HFFc6 (cell line): ENCODE measurements at regions not wholly inside any gene's neighbourhood (a gene's known extent, or its start where the extent isn't known, plus 50 kb on each side); places are given as distances from the start of the nearest gene placed in this dataset.
"Not testable (repeated sequence)": the region's sequence is repeated elsewhere in the genome, so short reads cannot be mapped to it uniquely, and the experiment has no call there.

ENCODE experiments used
- DNase-seq: peaks from one replicate; pipeline ENCODE4 v3.0.0-alpha.2; 2018
- H3K27ac Mint-ChIP-seq: 2 replicates; pipeline ENCODE4 v1.8.0; 2020; ENCODE audit warnings: mild to moderate bottlenecking, mixed read lengths
- H3K27me3 Mint-ChIP-seq: 2 replicates; pipeline ENCODE4 v1.8.0; 2021; ENCODE audit warnings: mild to moderate bottlenecking, moderate library complexity, mixed read lengths; ENCODE audit not compliant: insufficient read depth
- H3K36me3 Mint-ChIP-seq: 2 replicates; pipeline ENCODE4 v1.8.0; 2021; ENCODE audit warnings: low read depth, mixed read lengths
- H3K4me1 Mint-ChIP-seq: 2 replicates; pipeline ENCODE4 v1.8.0; 2020; ENCODE audit warnings: low read depth, mixed read lengths
- H3K4me3 Mint-ChIP-seq: 2 replicates; pipeline ENCODE4 v1.8.0; 2020; ENCODE audit warnings: mild to moderate bottlenecking, moderate library complexity, mixed read lengths
- H3K9me3 Mint-ChIP-seq: 2 replicates; pipeline ENCODE4 v1.8.0; 2020; ENCODE audit warnings: mild to moderate bottlenecking, mixed read lengths
- TF ChIP-seq, protein P1 (sequence below): fragments of 200-600 bp; sonication (generic); IDR thresholded peaks from 2 replicates; pipeline ENCODE4 v1.5.0; 2021; ENCODE audit warnings: antibody characterized with exemption, mild to moderate bottlenecking

- DNase-seq: no peak
- H3K9me3 Mint-ChIP-seq: peaks cover 37% of the 10 kb centered on the region
- no peak overlapping the region for H3K27ac Mint-ChIP-seq
- no peak overlapping the region for H3K4me3 Mint-ChIP-seq
- no peaks in the 10 kb centered on the region for H3K36me3 Mint-ChIP-seq
- H3K27me3 Mint-ChIP-seq: peaks cover 11% of the 10 kb centered on the region
- TF ChIP-seq, protein P1, sequence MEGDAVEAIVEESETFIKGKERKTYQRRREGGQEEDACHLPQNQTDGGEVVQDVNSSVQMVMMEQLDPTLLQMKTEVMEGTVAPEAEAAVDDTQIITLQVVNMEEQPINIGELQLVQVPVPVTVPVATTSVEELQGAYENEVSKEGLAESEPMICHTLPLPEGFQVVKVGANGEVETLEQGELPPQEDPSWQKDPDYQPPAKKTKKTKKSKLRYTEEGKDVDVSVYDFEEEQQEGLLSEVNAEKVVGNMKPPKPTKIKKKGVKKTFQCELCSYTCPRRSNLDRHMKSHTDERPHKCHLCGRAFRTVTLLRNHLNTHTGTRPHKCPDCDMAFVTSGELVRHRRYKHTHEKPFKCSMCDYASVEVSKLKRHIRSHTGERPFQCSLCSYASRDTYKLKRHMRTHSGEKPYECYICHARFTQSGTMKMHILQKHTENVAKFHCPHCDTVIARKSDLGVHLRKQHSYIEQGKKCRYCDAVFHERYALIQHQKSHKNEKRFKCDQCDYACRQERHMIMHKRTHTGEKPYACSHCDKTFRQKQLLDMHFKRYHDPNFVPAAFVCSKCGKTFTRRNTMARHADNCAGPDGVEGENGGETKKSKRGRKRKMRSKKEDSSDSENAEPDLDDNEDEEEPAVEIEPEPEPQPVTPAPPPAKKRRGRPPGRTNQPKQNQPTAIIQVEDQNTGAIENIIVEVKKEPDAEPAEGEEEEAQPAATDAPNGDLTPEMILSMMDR: no peak
- H3K4me1 Mint-ChIP-seq: no peaks in the 10 kb centered on the region
Observed at GRCh38 chr9:135188681-135189151, 101.2 kb downstream of the OLFM1 start.

- H3K27ac Mint-ChIP-seq: no peak overlapping the region
- H3K27me3 Mint-ChIP-seq: peaks cover 11% of the 10 kb centered on the region
- no peaks in the 10 kb centered on the region for H3K36me3 Mint-ChIP-seq
- no peak for DNase-seq
- no peak overlapping the region for H3K4me3 Mint-ChIP-seq
- TF ChIP-seq, protein P1: no peak
- peaks cover 37% of the 10 kb centered on the region for H3K9me3 Mint-ChIP-seq
- no peaks in the 10 kb centered on the region for H3K4me1 Mint-ChIP-seq
Observed at GRCh38 chr9:135189497-135189896, 102.0 kb downstream of the OLFM1 start.

DNA sequence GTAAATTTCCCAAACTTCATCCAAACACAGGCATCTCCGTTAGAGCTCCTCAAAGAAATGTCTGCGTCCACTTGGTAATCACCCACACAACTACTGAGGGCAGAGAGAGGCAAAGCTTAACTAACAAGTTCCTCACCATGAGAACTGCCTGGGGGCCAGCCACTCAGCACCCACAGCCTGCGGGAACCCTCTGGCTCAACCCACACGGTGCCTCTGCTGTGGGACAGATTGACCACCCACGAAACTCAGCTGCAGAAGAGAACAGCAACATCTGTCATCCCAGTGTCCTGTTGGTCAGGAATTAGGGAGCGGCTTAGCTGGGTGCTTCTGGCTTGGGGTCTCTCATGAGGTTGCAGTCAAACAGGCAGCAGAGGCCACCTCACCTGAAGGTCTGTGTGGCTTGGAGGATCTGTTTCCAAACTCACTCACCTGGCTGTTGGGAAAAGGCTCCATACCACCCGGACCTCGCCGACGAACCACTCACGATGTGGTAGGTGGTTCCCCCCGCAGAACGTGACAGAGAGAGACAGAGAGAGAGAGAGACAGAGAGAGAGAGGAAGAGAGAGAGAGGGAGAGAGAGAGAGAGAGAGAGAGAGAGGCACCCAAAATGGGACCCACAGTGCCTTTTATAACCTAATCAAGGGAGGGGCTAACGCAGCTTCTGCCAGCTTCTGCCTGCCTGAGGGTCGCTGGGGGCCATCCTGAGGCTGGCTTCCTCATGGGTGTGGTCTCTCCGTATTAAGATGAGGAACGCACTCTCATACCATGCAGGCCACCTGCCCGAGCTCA lies 103.5 kb downstream of the OLFM1 start:
- Mint-ChIP-seq H3K4me1 (no peaks in the 10 kb centered on the region), H3K9me3 (peaks cover 38% of the 10 kb centered on the region), H3K36me3 (no peaks in the 10 kb centered on the region), H3K4me3 (no peak overlapping the region), H3K27me3 (peaks cover 9% of the 10 kb centered on the region), H3K27ac (no peak overlapping the region)
- DNase-seq: no peak
- TF ChIP-seq, protein P1: no peak

DNA sequence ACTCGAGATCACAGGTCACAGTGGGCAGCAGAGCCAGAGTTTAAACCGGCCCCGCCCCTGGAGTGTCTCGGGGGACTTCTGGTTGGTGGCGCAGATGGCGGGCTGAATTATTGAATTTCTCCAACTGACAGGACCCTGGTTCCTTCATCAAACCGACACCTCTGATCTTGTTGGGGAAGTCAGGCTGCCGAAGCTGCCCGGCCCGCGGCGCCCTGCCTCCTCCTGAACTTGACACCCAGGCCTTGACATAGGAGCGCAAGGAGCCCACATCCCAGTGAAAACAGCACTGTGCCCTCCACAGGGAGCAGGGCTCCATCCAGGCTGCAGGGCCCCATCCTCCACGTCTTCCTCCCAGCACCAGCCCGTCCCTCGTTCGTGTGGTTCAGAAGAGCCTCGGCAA lies 105.2 kb downstream of the OLFM1 start:
- Mint-ChIP-seq H3K27me3 (peaks cover 6% of the 10 kb centered on the region), H3K36me3 (peaks cover under 1% of the 10 kb centered on the region; the same call in 1 of the 2 replicates), H3K27ac (no peak overlapping the region), H3K9me3 (peaks cover 43% of the 10 kb centered on the region), H3K4me3 (no peak overlapping the region), H3K4me1 (no peaks in the 10 kb centered on the region)
- no peak for DNase-seq
- TF ChIP-seq, protein P1: no peak

GRCh38 chr9:135195975-135196374 lies 108.5 kb downstream of the OLFM1 start:
- H3K4me1 Mint-ChIP-seq, H3K27me3 Mint-ChIP-seq, DNase-seq, H3K27ac Mint-ChIP-seq, H3K36me3 Mint-ChIP-seq, H3K4me3 Mint-ChIP-seq: not testable (repeated sequence)
- peaks cover 42% of the 10 kb centered on the region for H3K9me3 Mint-ChIP-seq

GRCh38 chr9:135196474-135196873 lies 109.0 kb downstream of the OLFM1 start:
- DNase-seq: no peak
- peaks cover 10% of the 10 kb centered on the region for H3K36me3 Mint-ChIP-seq
- H3K27me3 Mint-ChIP-seq: peaks cover 7% of the 10 kb centered on the region
- TF ChIP-seq, protein P1: no peak
- peaks cover 42% of the 10 kb centered on the region for H3K9me3 Mint-ChIP-seq
- no peaks in the 10 kb centered on the region for H3K4me1 Mint-ChIP-seq
- no peak overlapping the region for H3K4me3 Mint-ChIP-seq
- no peak overlapping the region for H3K27ac Mint-ChIP-seq
